Trophoblast cell (in vitro differentiated cells and primary cell): ENCODE measurements at regions not wholly inside any gene's neighbourhood (a gene's known extent, or its start where the extent isn't known, plus 50 kb on each side); places are given as distances from the start of the nearest gene placed in this dataset.

ENCODE experiments used
- DNase-seq, 2 donors: peaks; one replicate each; pipeline ENCODE4 v3.0.0-alpha.2; 2016
- H2AFZ ChIP-seq: 2 replicates; pipeline ENCODE4 v1.6.1; 2013; ENCODE audit warnings: low read length, moderate library complexity, mild to moderate bottlenecking; ENCODE audit not compliant: insufficient read depth, poor library complexity
- H2AK5ac ChIP-seq: 2 replicates; pipeline ENCODE4 v1.6.1; 2013; ENCODE audit warnings: mild to moderate bottlenecking, low read length
- H2BK120ac ChIP-seq: 2 replicates; pipeline ENCODE4 v1.6.1; 2013; ENCODE audit warnings: low read length, mild to moderate bottlenecking, moderate library complexity; ENCODE audit not compliant: insufficient read depth, poor library complexity
- H2BK12ac ChIP-seq: 2 replicates; pipeline ENCODE4 v1.6.1; 2013; ENCODE audit warnings: mild to moderate bottlenecking, low read length, moderate library complexity
- H2BK5ac ChIP-seq: 2 replicates; pipeline ENCODE4 v1.6.1; 2013; ENCODE audit warnings: low read length, low read depth, moderate library complexity, mild to moderate bottlenecking; ENCODE audit not compliant: poor library complexity
- H3K14ac ChIP-seq: 2 replicates; pipeline ENCODE4 v1.6.1; 2013; ENCODE audit warnings: mild to moderate bottlenecking, low read length
- H3K18ac ChIP-seq: 2 replicates; pipeline ENCODE4 v1.6.1; 2013; ENCODE audit warnings: mild to moderate bottlenecking, low read length
- H3K23ac ChIP-seq: 2 replicates; pipeline ENCODE4 v1.6.1; 2013; ENCODE audit warnings: low read length
- H3K27ac ChIP-seq: 2 replicates; pipeline ENCODE4 v1.5.1; 2013; ENCODE audit warnings: low read depth, mild to moderate bottlenecking, inconsistent platforms, low read length, moderate library complexity
- H3K27me3 ChIP-seq: 2 replicates; pipeline ENCODE4 v1.6.1; 2013; ENCODE audit warnings: inconsistent platforms, mild to moderate bottlenecking, low read length, moderate library complexity; ENCODE audit not compliant: insufficient read depth
- H3K36me3 ChIP-seq, 2 experiments: 1 replicate in 1 of 2; 2 replicates in 1 of 2; pipeline ENCODE4 v1.6.1; 2013; ENCODE audit warnings: low read length in 2 of 2, mild to moderate bottlenecking in 2 of 2, moderate library complexity in 1 of 2; ENCODE audit not compliant: insufficient read depth in 2 of 2, control insufficient read depth in 1 of 2
- H3K4ac ChIP-seq: 2 replicates; pipeline ENCODE4 v1.6.1; 2013; ENCODE audit warnings: low read depth, mild to moderate bottlenecking, low read length, moderate library complexity
- H3K4me1 ChIP-seq, 2 experiments: 1 replicate in 1 of 2; 2 replicates in 1 of 2; pipeline ENCODE4 v1.6.1; 2013; ENCODE audit warnings: low read length in 2 of 2, mild to moderate bottlenecking in 2 of 2, moderate library complexity in 1 of 2; ENCODE audit not compliant: insufficient read depth in 2 of 2, control insufficient read depth in 1 of 2
- H3K4me2 ChIP-seq: 2 replicates; pipeline ENCODE4 v1.6.1; 2013; ENCODE audit warnings: inconsistent platforms, mild to moderate bottlenecking, low read length, moderate library complexity
- H3K4me3 ChIP-seq: 2 replicates; pipeline ENCODE4 v1.5.1; 2013; ENCODE audit warnings: mild to moderate bottlenecking, low read depth, low read length, inconsistent platforms
- H3K79me1 ChIP-seq: one replicate; pipeline ENCODE4 v1.6.1; 2013; ENCODE audit warnings: low read length
- H3K79me2 ChIP-seq: 2 replicates; pipeline ENCODE4 v1.6.1; 2013; ENCODE audit warnings: low read length, mild to moderate bottlenecking; ENCODE audit not compliant: control insufficient read depth, insufficient read depth, poor library complexity
- H3K9ac ChIP-seq: 2 replicates; pipeline ENCODE4 v1.6.1; 2013; ENCODE audit warnings: mild to moderate bottlenecking, low read length
- H3K9me3 ChIP-seq: 2 replicates; pipeline ENCODE4 v1.6.1; 2013; ENCODE audit warnings: low read depth, mild to moderate bottlenecking, control low read depth, inconsistent platforms, low read length; ENCODE audit not compliant: insufficient read depth
- H4K12ac ChIP-seq: 2 replicates; pipeline ENCODE4 v1.6.1; 2013; ENCODE audit warnings: low read depth, mild to moderate bottlenecking, low read length, moderate library complexity
- H4K8ac ChIP-seq: 2 replicates; pipeline ENCODE4 v1.6.1; 2013; ENCODE audit warnings: low read depth, mild to moderate bottlenecking, low read length, moderate library complexity
- H4K91ac ChIP-seq: one replicate; pipeline ENCODE4 v1.6.1; 2013; ENCODE audit warnings: low read depth, mild to moderate bottlenecking, low read length, moderate library complexity
- WGBS: extraction: QIAGEN DNeasy Blood & Tissue Kit; methylation state at CpG from one replicate; pipeline ENCODE4 v1.1.7; 2013; ENCODE audit warnings: missing lambda C conversion rate; ENCODE audit not compliant: insufficient read length, insufficient coverage; ENCODE audit errors: extremely low coverage; 5-methylcytosine and 5-hydroxymethylcytosine counted together

- no peak for DNase-seq
- no peak overlapping the region for H3K14ac ChIP-seq
- no peak overlapping the region for H3K27ac ChIP-seq
- no peaks in the 10 kb centered on the region for H3K27me3 ChIP-seq
- no peak overlapping the region for H3K18ac ChIP-seq
- H3K79me2 ChIP-seq = no peaks in the 10 kb centered on the region
- no peak overlapping the region for H2AK5ac ChIP-seq
- H3K4ac ChIP-seq = no peak overlapping the region
- no peak overlapping the region for H2BK12ac ChIP-seq
- H4K12ac ChIP-seq = no peak overlapping the region
- H3K4me1 ChIP-seq = no peaks in the 10 kb centered on the region
- H3K4me2 ChIP-seq = no peak overlapping the region
- H3K79me1 ChIP-seq = no peaks in the 10 kb centered on the region
- WGBS = no CpG with 5 or more reads among the region's 2 CpGs
- no peaks in the 10 kb centered on the region for H3K36me3 ChIP-seq
- H4K8ac ChIP-seq = no peak overlapping the region
- no peak overlapping the region for H2BK5ac ChIP-seq
- H2AFZ ChIP-seq = no peak overlapping the region
- H4K91ac ChIP-seq = no peak overlapping the region
- H3K23ac ChIP-seq = no peak overlapping the region
- H3K9ac ChIP-seq = no peak overlapping the region
- H2BK120ac ChIP-seq = no peak overlapping the region
- H3K4me3 ChIP-seq = no peak overlapping the region
- H3K9me3 ChIP-seq = no peaks in the 10 kb centered on the region
Measured at GRCh38 chr7:52257890-52258289, 777.5 kb upstream of the POM121L12 start.

- no peak overlapping the region for H3K18ac ChIP-seq
- no peaks in the 10 kb centered on the region for H3K79me2 ChIP-seq
Measured at GRCh38 chr7:52254396-52255010, 780.9 kb upstream of the POM121L12 start.

GRCh38 chr7:52253953-52254352 lies 781.5 kb upstream of the POM121L12 start:
- H3K79me1 ChIP-seq = no peaks in the 10 kb centered on the region
- H3K4me2 ChIP-seq = no peak overlapping the region
- no peak for DNase-seq
- no peak overlapping the region for H4K12ac ChIP-seq
- H2BK120ac ChIP-seq = no peak overlapping the region
- no peak overlapping the region for H4K91ac ChIP-seq
- no peak overlapping the region for H4K8ac ChIP-seq
- H3K14ac ChIP-seq = no peak overlapping the region
- no peaks in the 10 kb centered on the region for H3K36me3 ChIP-seq
- no peak overlapping the region for H3K23ac ChIP-seq
- no CpG with 5 or more reads among the region's 5 CpGs for WGBS
- H3K27me3 ChIP-seq = no peaks in the 10 kb centered on the region
- H3K79me2 ChIP-seq = no peaks in the 10 kb centered on the region
- no peak overlapping the region for H3K27ac ChIP-seq
- no peak overlapping the region for H2BK5ac ChIP-seq
- no peak overlapping the region for H2AK5ac ChIP-seq
- H3K18ac ChIP-seq = no peak overlapping the region
- no peak overlapping the region for H3K9ac ChIP-seq
- no peak overlapping the region for H3K4ac ChIP-seq
- H3K4me1 ChIP-seq = no peaks in the 10 kb centered on the region
- no peak overlapping the region for H2AFZ ChIP-seq
- H3K9me3 ChIP-seq = no peaks in the 10 kb centered on the region
- H2BK12ac ChIP-seq = no peak overlapping the region
- no peak overlapping the region for H3K4me3 ChIP-seq

More at GRCh38 chr7:52254396-52255010, 780.9 kb upstream of the POM121L12 start:
- H3K4ac ChIP-seq = no peak overlapping the region
- H3K14ac ChIP-seq = no peak overlapping the region
- H3K27me3 ChIP-seq = no peaks in the 10 kb centered on the region
- no peak overlapping the region for H4K91ac ChIP-seq
- H3K23ac ChIP-seq = no peak overlapping the region
- H3K36me3 ChIP-seq = no peaks in the 10 kb centered on the region
- H3K27ac ChIP-seq = no peak overlapping the region
- no peaks in the 10 kb centered on the region for H3K4me1 ChIP-seq
- WGBS = no CpG with 5 or more reads among the region's 4 CpGs
- DNase-seq = no peak
- no peak overlapping the region for H2BK120ac ChIP-seq
- no peak overlapping the region for H3K9ac ChIP-seq
- H2BK5ac ChIP-seq = no peak overlapping the region
- no peak overlapping the region for H2AK5ac ChIP-seq
- no peaks in the 10 kb centered on the region for H3K9me3 ChIP-seq
- H4K12ac ChIP-seq = no peak overlapping the region
- H2AFZ ChIP-seq = no peak overlapping the region
- H3K79me1 ChIP-seq = no peaks in the 10 kb centered on the region
- no peak overlapping the region for H4K8ac ChIP-seq
- H2BK12ac ChIP-seq = no peak overlapping the region
- H3K4me3 ChIP-seq = no peak overlapping the region
- no peak overlapping the region for H3K4me2 ChIP-seq

- Histone ChIP-seq H3K4me3 (no peak overlapping the region), H2AK5ac (no peak overlapping the region), H4K91ac (no peak overlapping the region), H3K9ac (no peak overlapping the region), H3K4me1 (no peaks in the 10 kb centered on the region), H4K8ac (no peak overlapping the region), H3K23ac (no peak overlapping the region), H3K27me3 (no peaks in the 10 kb centered on the region), H3K18ac (no peak overlapping the region), H3K27ac (no peak overlapping the region), H3K36me3 (no peaks in the 10 kb centered on the region), H3K14ac (no peak overlapping the region), H2BK120ac (no peak overlapping the region), H3K9me3 (no peaks in the 10 kb centered on the region), H3K4ac (no peak overlapping the region), H2AFZ (no peak overlapping the region), H3K4me2 (no peak overlapping the region), H3K79me2 (no peaks in the 10 kb centered on the region), H2BK5ac (no peak overlapping the region), H3K79me1 (no peaks in the 10 kb centered on the region), H2BK12ac (no peak overlapping the region), H4K12ac (no peak overlapping the region)
- no CpG with 5 or more reads among the region's 6 CpGs for WGBS
- DNase-seq = no peak
Measured at GRCh38 chr7:52249741-52250140, 785.7 kb upstream of the POM121L12 start.
